Neural progenitor cell (in vitro differentiated cells): ENCODE measurements at regions not wholly inside any gene's neighbourhood (a gene's known extent, or its start where the extent isn't known, plus 50 kb on each side); places are given as distances from the start of the nearest gene placed in this dataset.

Experiments
- CTCF ChIP-seq: fragments of 200-600 bp; sonication (generic); IDR thresholded peaks from 2 replicates; pipeline ENCODE4 v1.5.1; 2017; ENCODE audit warnings: antibody characterized with exemption, mild to moderate bottlenecking
- EZH2 ChIP-seq: fragments of 200-600 bp; sonication (generic); IDR thresholded peaks from 2 replicates; pipeline ENCODE4 v1.6.1; 2017; ENCODE audit warnings: antibody characterized with exemption, mild to moderate bottlenecking, moderate library complexity

- no peak for TF ChIP-seq EZH2
- TF ChIP-seq CTCF = no peak
These were observed 658.0 kb upstream of the GOLIM4 start for GRCh38 chr3:168753724-168754123.
